H1 (cell line): ENCODE measurements at regions not wholly inside any gene's neighbourhood (a gene's known extent, or its start where the extent isn't known, plus 50 kb on each side); places are given as distances from the start of the nearest gene placed in this dataset.

ENCODE experiments used
- CTCF ChIA-PET: fragments of 300-600 bp; sonication (Branson Sonifier 250); formaldehyde crosslinking; loops from one replicate; lab custom pipeline; 2021; ENCODE audit not compliant: partially characterized antibody; lab: Charles Lee
- POLR2A ChIA-PET: fragments of 300-600 bp; sonication (Branson Sonifier 250); formaldehyde crosslinking; loops from one replicate; lab custom pipeline; 2021; ENCODE audit warnings: inconsistent platforms; ENCODE audit not compliant: partially characterized antibody; lab: Charles Lee
- DNase-seq, 2 experiments: peaks; one replicate each; pipeline versions ENCODE4 v3.0.0 to v3.0.0-alpha.2; 2010 to 2022; ENCODE audit warnings: low spot score in 2 of 2, low read depth in 1 of 2, mixed read lengths in 1 of 2
- FAIRE-seq: peaks from 2 replicates; lab custom pipeline; 2011; peaks lifted over from hg19 to GRCh38; lab: Jason Lieb, UNC
- H2AFZ ChIP-seq: 2 replicates; pipeline ENCODE4 v1.8.1; 2012; ENCODE audit warnings: low read length, inconsistent platforms
- H2AK5ac ChIP-seq: 2 replicates; pipeline ENCODE4 v1.6.1; 2013; ENCODE audit warnings: low read depth, low read length
- H2BK120ac ChIP-seq: replicated peaks from 2 replicates; pipeline ENCODE3; 2013; ENCODE audit warnings: low read depth, low read length, inconsistent platforms
- H2BK12ac ChIP-seq: 2 replicates; pipeline ENCODE4 v1.6.1; 2013; ENCODE audit warnings: low read depth, low read length
- H2BK15ac ChIP-seq: 2 replicates; pipeline ENCODE4 v1.6.1; 2013; ENCODE audit warnings: low read length
- H2BK20ac ChIP-seq: 2 replicates; pipeline ENCODE4 v1.6.1; 2013; ENCODE audit warnings: low read length
- H2BK5ac ChIP-seq: 2 replicates; pipeline ENCODE4 v1.6.1; 2013; ENCODE audit warnings: low read depth, low read length
- H3K14ac ChIP-seq: 2 replicates; pipeline ENCODE4 v1.6.1; 2013; ENCODE audit warnings: inconsistent platforms; ENCODE audit not compliant: insufficient read length
- H3K18ac ChIP-seq: 2 replicates; pipeline ENCODE4 v1.6.1; 2013; ENCODE audit warnings: low read length; ENCODE audit errors: extremely low read depth
- H3K23ac ChIP-seq: 2 replicates; pipeline ENCODE4 v1.6.1; 2013; ENCODE audit warnings: inconsistent platforms; ENCODE audit not compliant: insufficient read length
- H3K23me2 ChIP-seq: 2 replicates; pipeline ENCODE4 v1.6.1; 2013; ENCODE audit warnings: low read depth, low read length
- H3K27ac ChIP-seq: 2 replicates; pipeline ENCODE4 v1.6.1; 2011; ENCODE audit warnings: low read depth, low read length, inconsistent platforms
- H3K27me3 ChIP-seq, 4 experiments: replicated peaks in 1 of 4; 1 replicate in 1 of 4; 2 replicates in 3 of 4; pipeline versions ENCODE4 v1.6.1 to v1.8.1; 2011 to 2013; ENCODE audit warnings: low read length in 3 of 4, mild to moderate bottlenecking in 3 of 4, inconsistent platforms in 2 of 4, mixed read lengths in 2 of 4, moderate library complexity in 1 of 4; ENCODE audit not compliant: control insufficient read depth in 3 of 4, insufficient read depth in 3 of 4; ENCODE audit errors: extremely low read depth in 1 of 4
- H3K36me3 ChIP-seq, 4 experiments: 2 replicates each; pipeline versions ENCODE4 v1.6.1 to v1.8.1; 2011 to 2013; ENCODE audit warnings: mild to moderate bottlenecking in 4 of 4, low read length in 3 of 4, moderate library complexity in 2 of 4, control low read depth in 1 of 4, inconsistent platforms in 1 of 4; ENCODE audit not compliant: insufficient read depth in 4 of 4, control insufficient read depth in 2 of 4
- H3K4ac ChIP-seq: replicated peaks from 2 replicates; pipeline ENCODE3; 2013; ENCODE audit warnings: low read length, low read depth, mixed read lengths, inconsistent platforms; ENCODE audit not compliant: insufficient read length
- H3K4me1 ChIP-seq, 4 experiments: replicated peaks in 1 of 4; 1 replicate in 1 of 4; 2 replicates in 3 of 4; pipeline versions ENCODE4 v1.6.1 to v1.8.1; 2011 to 2013; ENCODE audit warnings: low read length in 3 of 4, inconsistent platforms in 2 of 4, mixed read lengths in 1 of 4; ENCODE audit not compliant: insufficient read depth in 4 of 4, control insufficient read depth in 3 of 4
- H3K4me2 ChIP-seq, 2 experiments: 2 replicates each; pipeline versions ENCODE4 v1.6.1 to v1.8.1; 2011 to 2013; ENCODE audit warnings: low read depth in 2 of 2, low read length in 2 of 2, control low read depth in 1 of 2, inconsistent platforms in 1 of 2, mild to moderate bottlenecking in 1 of 2; ENCODE audit not compliant: insufficient read depth in 1 of 2
- H3K4me3 ChIP-seq, 4 experiments: fragments of 200-600, 300-600 bp in 1 of 4; sonication (generic), shearing (Covaris generic), sonication (Bioruptor Twin) in 1 of 4; 2 replicates each; pipeline versions ENCODE4 v1.5.1 to v1.8.1; 2011 to 2016; ENCODE audit warnings: low read length in 4 of 4, low read depth in 3 of 4, control low read depth in 2 of 4, inconsistent platforms in 2 of 4, mild to moderate bottlenecking in 2 of 4, mixed read lengths in 1 of 4, moderate library complexity in 1 of 4; ENCODE audit not compliant: insufficient read depth in 2 of 4; ENCODE audit errors: extremely low read depth in 1 of 4
- H3K56ac ChIP-seq: replicated peaks from 2 replicates; pipeline ENCODE3; 2013; ENCODE audit warnings: low read depth, mild to moderate bottlenecking, mixed read lengths, low read length, inconsistent platforms; ENCODE audit not compliant: insufficient read length
- H3K79me1 ChIP-seq: 2 replicates; pipeline ENCODE4 v1.6.1; 2013; ENCODE audit warnings: low read depth, low read length, control low read depth
- H3K79me2 ChIP-seq, 2 experiments: 2 replicates each; pipeline versions ENCODE4 v1.6.1 to v1.8.1; 2012 to 2013; ENCODE audit warnings: low read length in 2 of 2, mild to moderate bottlenecking in 2 of 2, inconsistent platforms in 1 of 2; ENCODE audit not compliant: insufficient read depth in 2 of 2, control insufficient read depth in 1 of 2
- H3K9ac ChIP-seq, 4 experiments: replicated peaks in 1 of 4; 1 replicate in 1 of 4; 2 replicates in 3 of 4; pipeline versions ENCODE4 v1.6.1 to v1.8.1; 2011 to 2013; ENCODE audit warnings: low read depth in 3 of 4, low read length in 3 of 4, control low read depth in 2 of 4, mild to moderate bottlenecking in 2 of 4, moderate library complexity in 2 of 4, inconsistent platforms in 1 of 4; ENCODE audit errors: extremely low read depth in 1 of 4
- H3K9me3 ChIP-seq, 2 experiments: 2 replicates each; pipeline versions ENCODE4 v1.6.1 to v1.8.1; 2012 to 2013; ENCODE audit warnings: mild to moderate bottlenecking in 2 of 2, moderate library complexity in 2 of 2, control low read depth in 1 of 2, inconsistent platforms in 1 of 2, low read depth in 1 of 2, low read length in 1 of 2, mixed read lengths in 1 of 2; ENCODE audit not compliant: insufficient read depth in 2 of 2
- H4K20me1 ChIP-seq, 2 experiments: replicated peaks in 1 of 2; 2 replicates each; pipeline versions ENCODE3 to v1.8.1; 2011 to 2013; ENCODE audit warnings: inconsistent platforms in 2 of 2, low read length in 2 of 2, mild to moderate bottlenecking in 1 of 2; ENCODE audit not compliant: insufficient read depth in 2 of 2, control insufficient read depth in 1 of 2
- H4K5ac ChIP-seq: 2 replicates; pipeline ENCODE4 v1.6.1; 2013; ENCODE audit warnings: low read length, low read depth, mixed read lengths, inconsistent platforms; ENCODE audit not compliant: insufficient read length
- H4K8ac ChIP-seq: 2 replicates; pipeline ENCODE4 v1.8.0; 2013; ENCODE audit warnings: mild to moderate bottlenecking, moderate library complexity, low read length, inconsistent platforms; ENCODE audit not compliant: insufficient read depth; ENCODE audit errors: extremely low read depth
- H4K91ac ChIP-seq: replicated peaks from 2 replicates; pipeline ENCODE3; 2013; ENCODE audit warnings: low read length, mixed read lengths, inconsistent platforms; ENCODE audit not compliant: insufficient read length
- RBBP5 ChIP-seq: IDR thresholded peaks from 2 replicates; pipeline ENCODE4 v1.7.1; 2012; ENCODE audit warnings: low read depth, mild to moderate bottlenecking, inconsistent platforms, low read length, moderate library complexity, borderline replicate concordance
- TBP ChIP-seq: IDR thresholded peaks from 2 replicates; pipeline ENCODE4 v1.6.1; 2011; ENCODE audit warnings: low read depth, low read length, improper control_type of control experiment
- WGBS, 2 experiments: shearing (Covaris generic) in 1 of 2; methylation state at CpG; one replicate each; pipeline versions ENCODE4 v1.1.6 to v1.1.7; 2013 to 2015; ENCODE audit warnings: low lambda C conversion rate in 2 of 2, mixed read lengths in 2 of 2, inconsistent platforms in 1 of 2, low coverage in 1 of 2, missing lambda C conversion rate in 1 of 2; ENCODE audit not compliant: insufficient replicate concordance in 2 of 2, insufficient coverage in 1 of 2, insufficient read length in 1 of 2; ENCODE audit errors: extremely low coverage in 1 of 2, missing lambda C conversion rate in 1 of 2; 5-methylcytosine and 5-hydroxymethylcytosine counted together

DNA sequence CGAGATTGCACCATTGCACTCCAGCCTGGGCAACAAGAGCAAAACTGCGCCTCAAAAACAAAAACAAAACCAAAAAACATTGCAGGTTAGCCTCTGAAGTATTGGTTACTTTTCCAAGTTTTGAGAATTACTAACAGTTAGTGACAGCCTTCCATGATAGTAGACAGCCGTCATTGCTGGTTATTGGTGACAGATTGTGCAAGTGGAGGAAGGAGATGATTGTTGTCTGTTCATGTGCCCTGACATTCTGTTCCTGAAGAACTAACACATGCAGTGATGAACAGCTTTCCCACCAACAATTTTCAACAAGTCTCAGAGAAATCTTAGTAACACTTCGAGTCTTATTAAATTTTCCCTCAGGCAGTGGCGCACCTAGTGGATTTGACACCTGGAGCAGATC lies 89.3 kb upstream of the NAP1L1 start:
- no peak overlapping the region for H2BK120ac ChIP-seq
- no peak overlapping the region for H3K9ac ChIP-seq
- H2BK20ac ChIP-seq = no peak overlapping the region
- H2AK5ac ChIP-seq = no peak overlapping the region
- H3K23ac ChIP-seq = no peak overlapping the region
- no peak overlapping the region for H3K4me3 ChIP-seq
- WGBS, 2 experiments = 87% methylated on average over 5 of the region's 5 CpGs; no CpG with 5 or more reads in 1 of the 2 experiments
- no peak overlapping the region for H3K4me2 ChIP-seq
- DNase-seq (no peak), FAIRE-seq (no peak)
- H3K56ac ChIP-seq = no peak overlapping the region
- CTCF ChIA-PET = interaction anchor here (1.9 kb wide), 1 partner anchor 15 kb away, joined by 8 read pairs; no protein-coding TSS in a partner anchor
- no peaks in the 10 kb centered on the region for H3K4me1 ChIP-seq
- no peaks in the 10 kb centered on the region for H3K27me3 ChIP-seq
- H3K14ac ChIP-seq = no peak overlapping the region
- H3K79me2 ChIP-seq = no peaks in the 10 kb centered on the region
- no peaks in the 10 kb centered on the region for H3K36me3 ChIP-seq
- H2BK15ac ChIP-seq = no peak overlapping the region
- H3K18ac ChIP-seq = no peak overlapping the region
- H2BK12ac ChIP-seq = no peak overlapping the region
- no peak overlapping the region for H2BK5ac ChIP-seq
- no peak overlapping the region for H2AFZ ChIP-seq
- H3K4ac ChIP-seq = no peak overlapping the region
- H4K5ac ChIP-seq = no peak overlapping the region
- H4K91ac ChIP-seq = no peak overlapping the region
- H3K9me3 ChIP-seq = no peaks in the 10 kb centered on the region
- no peak overlapping the region for H3K27ac ChIP-seq
- POLR2A ChIA-PET = no interaction called here
- no peaks in the 10 kb centered on the region for H4K20me1 ChIP-seq
- H3K23me2 ChIP-seq = no peaks in the 10 kb centered on the region
- no peak overlapping the region for H4K8ac ChIP-seq
- H3K79me1 ChIP-seq = no peaks in the 10 kb centered on the region
- TF ChIP-seq RBBP5 (no peak), TBP (no peak)
